SK-N-SH (cell line): ENCODE measurements at regions not wholly inside any gene's neighbourhood (a gene's known extent, or its start where the extent isn't known, plus 50 kb on each side); places are given as distances from the start of the nearest gene placed in this dataset.
A peak's percentile ranks its signal among the peaks of the same experiment; 100 is the strongest.

Experiments used
- CTCF ChIA-PET: fragments of 300-600, 350-600 bp; formaldehyde crosslinking; extraction: SDS; loops from one replicate; lab custom pipeline; 2021; lab: Yijun Ruan, JAX
- POLR2A ChIA-PET: fragments of 350-600 bp; sonication (Branson Sonifier 250); formaldehyde crosslinking; extraction: SDS; loops from one replicate; lab custom pipeline; 2020; ENCODE audit warnings: antibody characterized with exemption, inconsistent platforms; lab: Yijun Ruan, JAX
- DNase-seq: peaks from one replicate; pipeline ENCODE4 v3.0.0; 2012
- H2AFZ ChIP-seq: fragments of 200-600 bp; sonication (generic); 2 replicates; pipeline ENCODE4 v1.8.1; 2016; ENCODE audit warnings: antibody characterized with exemption, mild to moderate bottlenecking, low read depth
- H3F3A ChIP-seq: fragments of 200-600 bp; sonication (generic); replicated peaks from 2 replicates; pipeline ENCODE3; 2016; ENCODE audit warnings: antibody characterized with exemption, mild to moderate bottlenecking; ENCODE audit not compliant: insufficient read depth
- H3K27ac ChIP-seq, 2 experiments: fragments of 200-500 bp in 1 of 2; fragments of 200-600 bp in 1 of 2; sonication (Bioruptor generic) in 1 of 2; sonication (generic), shearing (Covaris generic) in 1 of 2; 2 replicates each; pipeline versions ENCODE4 v1.5.1 to v1.6.1; 2014 to 2016; ENCODE audit warnings: low read depth in 2 of 2, inconsistent platforms in 1 of 2, low read length in 1 of 2, mild to moderate bottlenecking in 1 of 2, mixed read lengths in 1 of 2
- H3K27me3 ChIP-seq: fragments of 200-600 bp; sonication (generic), shearing (Covaris generic); 2 replicates; pipeline ENCODE4 v1.6.1; 2016; ENCODE audit warnings: mixed run types; ENCODE audit not compliant: insufficient read depth
- H3K36me3 ChIP-seq, 2 experiments: fragments of 200-500 bp in 1 of 2; fragments of 200-600 bp in 1 of 2; sonication (Bioruptor generic) in 1 of 2; sonication (generic) in 1 of 2; replicated peaks in 1 of 2; 2 replicates each; pipeline versions ENCODE3 to v1.5.1; 2014 to 2016; ENCODE audit warnings: low read length in 1 of 2, mild to moderate bottlenecking in 1 of 2; ENCODE audit not compliant: insufficient read depth in 2 of 2, control insufficient read depth in 1 of 2
- H3K4me1 ChIP-seq, 2 experiments: fragments of 200-500 bp in 1 of 2; fragments of 200-600 bp in 1 of 2; sonication (Bioruptor generic) in 1 of 2; sonication (generic), shearing (Covaris generic) in 1 of 2; 2 replicates each; pipeline versions ENCODE4 v1.5.1 to v1.6.1; 2014 to 2016; ENCODE audit warnings: low read depth in 1 of 2, low read length in 1 of 2, mixed run types in 1 of 2; ENCODE audit not compliant: insufficient read depth in 2 of 2, control insufficient read depth in 1 of 2
- H3K4me2 ChIP-seq: fragments of 200-600 bp; sonication (generic), shearing (Covaris generic); 2 replicates; pipeline ENCODE4 v1.6.1; 2017; ENCODE audit warnings: mixed run types
- H3K4me3 ChIP-seq, 2 experiments: fragments of 200-500 bp in 1 of 2; fragments of 200-600 bp in 1 of 2; sonication (Bioruptor generic) in 1 of 2; sonication (generic), shearing (Covaris generic) in 1 of 2; 2 replicates each; pipeline versions ENCODE4 v1.5.1 to v1.8.1; 2014 to 2016; ENCODE audit warnings: low read depth in 2 of 2, inconsistent platforms in 1 of 2, low read length in 1 of 2, mild to moderate bottlenecking in 1 of 2, mixed read lengths in 1 of 2, moderate library complexity in 1 of 2
- H3K79me2 ChIP-seq: fragments of 200-600 bp; sonication (generic); 2 replicates; pipeline ENCODE4 v1.8.1; 2017; ENCODE audit warnings: mild to moderate bottlenecking; ENCODE audit not compliant: insufficient read depth
- H3K9ac ChIP-seq: fragments of 200-600 bp; sonication (generic); 2 replicates; pipeline ENCODE4 v1.6.1; 2017; ENCODE audit warnings: mixed run types
- H3K9me2 ChIP-seq: fragments of 200-600 bp; sonication (generic); 2 replicates; pipeline ENCODE4 v1.6.1; 2017; ENCODE audit warnings: mixed run types
- H3K9me3 ChIP-seq: fragments of 200-600 bp; sonication (generic); 2 replicates; pipeline ENCODE4 v1.6.1; 2017; ENCODE audit warnings: mixed run types, mild to moderate bottlenecking, moderate library complexity
- H4K20me1 ChIP-seq: fragments of 200-600 bp; sonication (generic); 2 replicates; pipeline ENCODE4 v1.6.1; 2017; ENCODE audit warnings: mild to moderate bottlenecking, mixed run types; ENCODE audit not compliant: insufficient read depth
- CHD2 ChIP-seq: fragments of 150-350 bp; IDR thresholded peaks from 2 replicates; pipeline ENCODE4 v1.6.1; 2018; ENCODE audit warnings: low read length; ENCODE audit not compliant: partially characterized antibody
- ELF1 ChIP-seq: IDR thresholded peaks from 2 replicates; pipeline ENCODE4 v1.4.0; 2012
- EP300 ChIP-seq, 2 experiments: IDR thresholded peaks; 2 replicates each; pipeline versions ENCODE4 v1.4.0 to v1.6.1; 2012; ENCODE audit warnings: borderline replicate concordance in 1 of 2, low read depth in 1 of 2, low read length in 1 of 2
- EZH2phosphoT487 ChIP-seq: fragments of 200-600 bp; sonication (generic); IDR thresholded peaks from 2 replicates; pipeline ENCODE4 v1.6.1; 2017; ENCODE audit warnings: low read depth, mixed run types, mild to moderate bottlenecking, antibody characterized with exemption, moderate library complexity, borderline replicate concordance
- FOSL2 ChIP-seq: IDR thresholded peaks from 2 replicates; pipeline ENCODE4 v1.4.0; 2012; ENCODE audit warnings: low read depth, mild to moderate bottlenecking, moderate library complexity, borderline replicate concordance
- FOXJ3 ChIP-seq: sonication (generic); formaldehyde crosslinking; IDR thresholded peaks from 2 replicates; pipeline ENCODE4 v1.5.1; 2020; ENCODE audit warnings: mild to moderate bottlenecking, missing genetic modification reagents
- FOXM1 ChIP-seq: IDR thresholded peaks from 2 replicates; pipeline ENCODE4 v1.4.0; 2012; ENCODE audit warnings: low read depth, mild to moderate bottlenecking
- GABPA ChIP-seq: IDR thresholded peaks from 2 replicates; pipeline ENCODE4 v1.4.0; 2012; ENCODE audit warnings: low read depth, mild to moderate bottlenecking
- JUND ChIP-seq: IDR thresholded peaks from 2 replicates; pipeline ENCODE4 v1.4.0; 2012
- MAX ChIP-seq: IDR thresholded peaks from 2 replicates; pipeline ENCODE4 v1.4.0; 2012; ENCODE audit warnings: low read depth
- MEF2A ChIP-seq: IDR thresholded peaks from 2 replicates; pipeline ENCODE4 v1.4.0; 2012; ENCODE audit warnings: low read depth, borderline replicate concordance
- MXI1 ChIP-seq: IDR thresholded peaks from 2 replicates; pipeline ENCODE4 v1.6.1; 2012; ENCODE audit warnings: mild to moderate bottlenecking, low read depth, low read length, improper control_type of control experiment
- RCOR1 ChIP-seq: fragments of 150-350 bp; IDR thresholded peaks from 2 replicates; pipeline ENCODE4 v1.6.1; 2017; ENCODE audit warnings: antibody characterized with exemption, low read length
- REST ChIP-seq: IDR thresholded peaks from 2 replicates; pipeline ENCODE4 v1.6.1; 2012; ENCODE audit warnings: mild to moderate bottlenecking, low read depth, low read length, moderate library complexity
- RFX5 ChIP-seq: IDR thresholded peaks from 2 replicates; pipeline ENCODE4 v1.6.1; 2012; ENCODE audit warnings: mild to moderate bottlenecking, improper control_type of control experiment, low read length
- SMC3 ChIP-seq: IDR thresholded peaks from 2 replicates; pipeline ENCODE4 v1.6.1; 2012; ENCODE audit warnings: low read depth, low read length, improper control_type of control experiment
- TCF12 ChIP-seq: IDR thresholded peaks from 2 replicates; pipeline ENCODE4 v1.4.0; 2012
- TEAD4 ChIP-seq: IDR thresholded peaks from 2 replicates; pipeline ENCODE4 v1.4.0; 2012; ENCODE audit warnings: mild to moderate bottlenecking, borderline replicate concordance; ENCODE audit not compliant: insufficient read depth
- YY1 ChIP-seq: IDR thresholded peaks from 2 replicates; pipeline ENCODE4 v1.4.0; 2012; ENCODE audit warnings: low read depth, mild to moderate bottlenecking
- WGBS: methylation state at CpG from one replicate; pipeline ENCODE4 v1.1.6; 2017; ENCODE audit warnings: low lambda C conversion rate; 5-methylcytosine and 5-hydroxymethylcytosine counted together

DNA sequence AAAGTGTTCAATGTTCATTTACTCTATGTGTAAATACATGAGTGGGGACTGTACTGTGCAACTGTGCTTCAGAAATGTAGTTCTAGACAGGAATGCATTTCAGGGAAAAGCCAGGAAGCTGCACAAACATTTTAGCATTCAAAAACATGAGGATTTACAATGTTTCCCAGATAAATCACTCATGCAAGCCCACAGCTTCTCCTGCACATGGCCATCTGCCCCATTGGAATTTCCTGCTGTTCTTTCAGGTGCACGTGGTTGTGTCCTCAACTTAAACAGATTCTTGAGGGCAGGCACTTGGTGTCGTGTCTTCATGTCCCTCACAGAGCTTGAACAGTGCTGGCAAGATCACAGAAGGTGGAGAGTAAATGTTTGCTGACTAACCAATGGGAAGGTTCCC is 101.5 kb downstream of the UNC5CL start:
- TF ChIP-seq SMC3 (no peak), ELF1 (no peak), FOXJ3 (CRISPR knock-in tag) (no peak), RCOR1 (no peak), EP300 (IDR thresholded peaks at IDR 0.05; ENCODE audit: borderline replicate concordance in 1 of 2, low read depth in 1 of 2, low read length in 1 of 2) (no peak), MEF2A (no peak), CHD2 (no peak), EZH2phosphoT487 (no peak), YY1 (no peak), FOXM1 (no peak), REST (no peak), JUND (no peak), GABPA (no peak), MXI1 (no peak), TCF12 (no peak), RFX5 (no peak), MAX (no peak), TEAD4 (no peak), FOSL2 (no peak)
- no peaks in the 10 kb centered on the region for H3K79me2 ChIP-seq
- peaks cover 0 to 25% of the 10 kb centered on the region in 2 experiments; a peak in 2 of 4 replicates for H3K4me1 ChIP-seq
- no peak overlapping the region for H3K4me3 ChIP-seq
- H3K27me3 ChIP-seq: no peaks in the 10 kb centered on the region
- peak overlapping the region; percentile 46 for H3K9ac ChIP-seq
- H3K9me2 ChIP-seq: no peaks in the 10 kb centered on the region
- H3F3A ChIP-seq: peaks cover 13% of the 10 kb centered on the region
- DNase-seq: no peak
- peak overlapping the region in 1 of 2 experiments; percentile 66; a peak in 2 of 4 replicates for H3K27ac ChIP-seq
- no peaks in the 10 kb centered on the region for H4K20me1 ChIP-seq
- no peaks in the 10 kb centered on the region for H3K36me3 ChIP-seq
- 0 out of 2 replicates have a peak, but pooled peaks cover 4% of the 10 kb centered on the region for H3K9me3 ChIP-seq
- H3K4me2 ChIP-seq: peak overlapping the region; percentile 62
- POLR2A ChIA-PET: no interaction called here
- CTCF ChIA-PET: interaction anchor here (1.6 kb wide), 1 partner anchor 26 kb away, joined by 3 read pairs; no protein-coding TSS in a partner anchor
- WGBS: 65% methylated on average over 2 of the region's 2 CpGs
- peak overlapping the region; percentile 58; the same call in 1 of the 2 replicates for H2AFZ ChIP-seq
